ENCODE measurements at regions not wholly inside any gene's neighbourhood (a gene's known extent, or its start where the extent isn't known, plus 50 kb on each side); places are given as distances from the start of the nearest gene placed in this dataset.

GRCh38 chr19:5218255-5218855 lies 122.3 kb downstream of the PTPRS start:
- Histone ChIP-seq H3K9me3 (no peaks in the 10 kb centered on the region), H3K4me3 (no peak overlapping the region), H3K27ac (no peak overlapping the region; a peak in 1 of 6 replicates), H3K4me2 (no peak overlapping the region), H3K4me1 (0 out of 3 replicates have a peak, but pooled peaks cover 9% of the 10 kb centered on the region)
- FAIRE-seq (no peak), ATAC-seq (no peak), DNase-seq (ENCODE audit: low read depth in 1 of 2, low spot score in 1 of 2) (no peak)
- TF ChIP-seq JUN (IDR thresholded peaks at IDR 0.05) (no peak), FOSL2 (IDR thresholded peaks at IDR 0.05) (no peak), FOSL2 (CRISPR knock-in tag; IDR thresholded peaks at IDR 0.05) (no peak), CBX2 (IDR thresholded peaks at IDR 0.05; ENCODE audit: borderline replicate concordance, low read depth) (no peak), RARB (CRISPR knock-in tag; IDR thresholded peaks at IDR 0.05) (no peak), HOXB5 (CRISPR knock-in tag; IDR thresholded peaks at IDR 0.05) (no peak), E2F6 (IDR thresholded peaks at IDR 0.05; ENCODE audit: borderline replicate concordance, low read depth) (no peak), TP53 (CRISPR knock-in tag; IDR thresholded peaks at IDR 0.05) (no peak), TFCP2L1 (CRISPR knock-in tag; IDR thresholded peaks at IDR 0.05) (no peak), FOSB (CRISPR knock-in tag; IDR thresholded peaks at IDR 0.05) (no peak), EP300 (IDR thresholded peaks at IDR 0.05) (no peak), KDM1A (IDR thresholded peaks at IDR 0.05; ENCODE audit: low read depth) (no peak), EHMT2 (IDR thresholded peaks at IDR 0.05; ENCODE audit: low read depth) (no peak), NPAS2 (CRISPR knock-in tag; IDR thresholded peaks at IDR 0.05; ENCODE audit: borderline replicate concordance) (no peak), HEYL (CRISPR knock-in tag; IDR thresholded peaks at IDR 0.05) (no peak), CBX8 (IDR thresholded peaks at IDR 0.05) (no peak)
- ChIA-PET POLR2A (no interaction called here), CTCF (interaction anchor here (1.3 kb wide), 1 partner anchor 166 kb away, joined by 3 read pairs; no protein-coding TSS in a partner anchor)
- 91% methylated on average over 12 of the region's 12 CpGs for WGBS (ENCODE audit: missing lambda C conversion rate)

- FAIRE-seq (no peak), ATAC-seq (no peak), DNase-seq (ENCODE audit: low read depth in 1 of 2, low spot score in 1 of 2) (no peak)
- ChIA-PET POLR2A (no interaction called here), CTCF (interaction anchor here (1.1 kb wide), 1 partner anchor 10 kb away, joined by 3 read pairs; no protein-coding TSS in a partner anchor)
- Histone ChIP-seq H3K9me3 (no peaks in the 10 kb centered on the region), H3K4me3 (no peak overlapping the region), H3K4me2 (no peak overlapping the region), H3K4me1 (0 out of 3 replicates have a peak, but pooled peaks cover 9% of the 10 kb centered on the region), H3K27ac (no peak overlapping the region)
- TF ChIP-seq ELK1 (IDR thresholded peaks at IDR 0.05; ENCODE audit: low read depth, low read length) (no peak), USF2 (IDR thresholded peaks at IDR 0.05) (no peak), ZFP36 (IDR thresholded peaks at IDR 0.05; ENCODE audit: borderline replicate concordance, partially characterized antibody) (no peak), FOSB (CRISPR knock-in tag; IDR thresholded peaks at IDR 0.05) (no peak), ATOH8 (CRISPR knock-in tag; IDR thresholded peaks at IDR 0.05; ENCODE audit: low read depth) (no peak), JUN (IDR thresholded peaks at IDR 0.05) (no peak), RNF2 (IDR thresholded peaks at IDR 0.05; ENCODE audit: borderline replicate concordance, low read depth) (no peak)
- WGBS (ENCODE audit: missing lambda C conversion rate) = 90% methylated on average over 4 of the region's 4 CpGs
Observed at GRCh38 chr19:5217171-5217570, 123.4 kb downstream of the PTPRS start.

All from A549 (cell line).